ENCODE measurements at regions not wholly inside any gene's neighbourhood (a gene's known extent, or its start where the extent isn't known, plus 50 kb on each side); places are given as distances from the start of the nearest gene placed in this dataset.

GRCh38 chr1:174090471-174090870, 68.3 kb upstream of the RC3H1 start:
- TF ChIP-seq EP300 (IDR thresholded peaks at IDR 0.05; ENCODE audit: low read depth): no peak
- no peak for TF ChIP-seq POLR2A (IDR thresholded peaks at IDR 0.05)
- TF ChIP-seq CTCF (IDR thresholded peaks at IDR 0.05): no peak

All from transverse colon (tissue), 3 donors.